Pons (tissue), 1 donor: ENCODE measurements at regions not wholly inside any gene's neighbourhood (a gene's known extent, or its start where the extent isn't known, plus 50 kb on each side); places are given as distances from the start of the nearest gene placed in this dataset.
"Not testable (repeated sequence)": the region's sequence is repeated elsewhere in the genome, so short reads cannot be mapped to it uniquely, and the experiment has no call there.

Experiments used
- DNase-seq: peaks from one replicate; pipeline ENCODE4 v3.0.0-alpha.2; 2016; ENCODE audit warnings: low spot score

- DNase-seq, result no peak
These were observed 50.7 kb upstream of the C12orf71 start for GRCh38 chr12:27133022-27133590.

- no peak for DNase-seq
These were observed 58.1 kb upstream of the C12orf71 start for GRCh38 chr12:27140478-27140969.

DNA sequence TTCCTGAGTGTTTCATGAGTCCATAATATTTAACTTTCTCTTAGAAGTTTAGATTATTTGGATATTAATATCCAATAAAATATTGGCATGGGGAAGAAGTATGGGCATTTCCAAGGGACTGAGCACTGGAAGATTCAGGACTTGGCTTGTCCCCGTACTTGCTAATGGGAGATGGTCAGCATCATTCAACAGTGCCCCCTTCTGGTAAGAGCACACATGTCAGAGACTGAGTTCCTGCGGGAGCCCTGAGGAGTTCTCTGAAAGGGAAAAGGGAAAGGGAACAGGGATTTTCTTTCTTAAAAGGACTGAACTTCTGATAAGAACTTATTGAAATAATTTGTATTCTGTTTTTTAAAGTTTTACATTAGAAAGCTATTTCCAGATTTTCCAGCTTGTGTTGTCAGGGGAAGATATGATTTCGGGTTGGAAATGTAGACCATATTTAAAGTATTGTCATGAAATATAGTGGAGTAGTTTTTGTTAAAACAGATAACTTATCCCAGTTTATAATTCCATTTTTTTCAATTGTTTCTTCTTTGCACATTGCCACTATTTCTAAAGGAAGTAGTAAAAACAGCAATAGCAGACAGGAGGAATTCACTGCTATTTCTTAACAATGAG is 59.8 kb upstream of the C12orf71 start:
- peak; percentile 81 for DNase-seq

DNA sequence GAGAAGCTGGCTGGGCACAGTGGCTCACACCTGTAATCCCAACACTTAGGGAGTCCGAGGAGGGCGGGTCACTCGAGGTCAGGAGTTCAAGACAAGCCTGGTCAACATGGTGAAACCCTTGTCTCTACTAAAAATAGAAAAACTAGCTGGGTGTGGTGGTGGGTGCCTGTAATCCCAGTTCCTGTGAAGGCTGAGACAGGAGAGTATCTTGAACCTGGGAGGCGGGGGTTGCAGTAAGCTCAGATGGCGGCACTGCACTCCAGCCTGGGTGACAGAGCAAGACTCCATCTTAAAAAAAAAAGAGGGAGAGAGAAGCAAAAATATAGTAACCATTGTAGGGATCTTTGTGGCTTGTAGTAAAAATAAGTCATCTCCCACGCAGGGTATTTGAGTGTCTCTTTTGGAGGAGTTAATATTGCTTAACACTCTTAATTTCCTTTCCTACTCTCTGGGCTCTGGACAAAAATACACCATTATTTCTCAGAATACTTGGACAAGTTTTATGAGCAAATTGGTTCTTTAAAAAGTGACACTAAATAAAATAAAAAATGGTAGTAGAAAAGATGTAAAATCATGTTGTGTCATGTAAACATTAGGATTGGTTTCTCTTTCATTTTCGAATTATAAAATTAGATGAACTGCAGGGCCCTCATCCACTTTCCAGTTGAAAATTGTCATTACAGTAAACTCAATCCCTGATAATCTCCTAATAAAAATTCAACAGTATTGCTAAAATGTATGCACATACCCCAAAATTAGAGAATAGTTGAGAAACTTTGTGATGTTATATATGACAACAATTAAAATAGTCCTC is 61.1 kb upstream of the C12orf71 start:
- DNase-seq, result no peak

- not testable (repeated sequence) for DNase-seq
These were observed 63.3 kb upstream of the C12orf71 start for GRCh38 chr12:27145725-27146124.

DNA sequence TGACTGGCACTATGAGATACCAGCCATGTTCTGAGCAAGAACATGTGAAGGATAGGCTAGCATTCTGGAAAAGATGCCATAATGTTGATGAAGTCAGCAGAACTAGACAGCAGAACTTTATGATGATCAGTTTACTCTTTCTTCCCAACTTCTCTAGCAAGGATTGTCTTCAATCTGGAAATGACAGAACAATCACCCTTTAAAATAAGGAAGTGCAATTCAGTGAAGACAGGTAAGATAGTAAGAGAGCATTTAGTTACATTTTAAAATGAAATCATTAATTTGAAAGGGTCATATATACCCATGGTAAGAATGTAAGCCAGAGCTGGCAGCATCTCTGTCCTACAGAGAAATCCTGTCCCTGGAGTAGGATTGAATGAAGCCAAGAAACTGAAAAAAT is 66.0 kb upstream of the C12orf71 start:
- no peak for DNase-seq

DNA sequence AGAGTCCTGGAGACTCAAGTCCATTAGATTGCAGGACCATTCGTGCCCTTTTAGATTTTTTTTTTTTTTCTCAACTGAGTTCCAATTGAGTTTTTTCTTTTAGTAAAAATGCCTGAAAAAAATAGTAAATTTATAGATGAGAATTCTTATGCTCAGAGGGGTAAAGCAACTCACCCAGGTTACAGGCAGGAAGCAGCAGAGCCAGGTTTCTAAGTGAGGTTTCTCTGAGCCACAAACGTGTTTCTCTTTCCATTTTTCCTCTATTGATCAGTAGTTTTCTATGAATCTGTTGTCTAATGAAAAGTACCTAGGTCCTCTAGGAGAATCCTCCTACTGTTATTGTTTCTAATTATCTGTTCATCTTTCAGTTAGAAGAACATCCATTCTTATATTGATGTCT is 66.4 kb upstream of the C12orf71 start:
- no peak for DNase-seq

DNA sequence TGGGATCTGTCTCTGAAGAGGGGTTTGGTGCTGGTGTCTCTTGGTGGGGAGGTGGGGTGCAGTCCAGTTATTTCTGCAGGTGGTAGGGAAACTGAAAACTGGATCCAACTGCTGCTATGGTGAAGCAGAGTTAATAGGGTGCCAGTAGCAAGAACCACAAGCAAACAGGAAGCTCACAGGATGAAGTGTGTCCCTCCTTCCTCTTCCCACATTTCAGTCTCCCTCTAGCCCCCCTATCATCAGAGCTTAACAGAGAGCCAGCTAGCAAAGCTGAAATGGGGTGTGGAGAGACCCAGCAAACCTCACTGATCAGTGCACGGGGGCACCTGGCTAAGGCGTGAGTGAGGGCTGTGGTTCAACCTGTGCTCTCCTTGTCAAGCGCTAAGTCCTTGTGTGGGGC is 69.1 kb upstream of the C12orf71 start:
- no peak for DNase-seq

DNA sequence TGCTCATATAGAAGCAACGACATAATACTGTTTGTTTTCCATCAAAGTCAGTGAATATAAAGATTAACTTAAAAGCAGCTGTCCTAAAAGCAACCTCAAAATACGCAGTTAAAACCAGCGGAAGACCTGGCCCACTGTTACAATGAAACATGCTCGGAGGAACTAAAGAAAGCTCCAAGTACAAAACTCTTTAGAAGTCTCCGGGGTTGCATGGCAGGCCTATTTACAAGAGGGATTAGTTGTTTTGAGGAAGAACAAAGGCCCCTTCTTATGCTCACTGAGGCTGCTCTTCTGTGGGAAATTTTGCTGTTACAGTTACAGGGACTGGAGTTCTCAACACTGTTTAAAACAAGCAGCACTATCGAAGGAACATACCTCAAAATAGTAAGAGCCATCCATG is 75.9 kb upstream of the C12orf71 start:
- DNase-seq, result peak; percentile 42

DNA sequence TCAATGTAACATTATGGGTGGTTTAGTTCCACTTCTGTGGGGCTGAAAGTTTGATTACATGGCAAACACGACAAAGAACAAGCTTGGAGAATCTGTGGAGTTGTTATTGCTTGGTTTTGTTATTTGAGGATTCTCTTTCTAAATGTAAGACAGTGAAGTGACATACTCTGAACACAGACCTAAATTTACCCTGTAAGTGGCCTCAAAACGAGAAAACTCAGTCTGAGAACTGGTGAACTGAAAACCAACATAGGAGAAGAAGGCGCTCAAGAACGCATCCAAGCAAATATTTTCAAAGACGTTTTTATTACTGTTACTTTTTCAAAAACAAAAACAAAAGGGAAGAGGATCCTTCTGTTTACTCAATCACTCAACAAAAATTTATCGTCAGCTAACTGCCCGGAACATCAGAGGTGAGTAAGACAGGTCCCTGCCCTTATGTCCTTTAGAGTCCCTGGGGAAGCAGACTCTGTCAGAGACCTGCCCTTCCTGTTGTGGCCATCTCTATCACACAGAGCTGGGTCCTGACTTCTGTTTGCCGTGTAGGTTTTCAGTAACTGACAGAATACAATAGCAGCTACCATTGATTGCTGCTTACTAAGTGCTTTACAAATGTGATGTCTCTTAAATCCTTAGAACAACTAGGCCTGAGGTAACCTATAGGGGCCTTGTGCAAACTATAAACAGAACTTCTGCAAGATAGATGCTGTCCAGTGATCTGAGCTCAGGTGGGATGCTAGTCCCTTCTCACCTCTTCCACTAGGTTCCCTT is 79.3 kb upstream of the C12orf71 start:
- DNase-seq, result no peak

GRCh38 chr12:27162229-27162537 is 79.8 kb upstream of the C12orf71 start:
- no peak for DNase-seq

DNA sequence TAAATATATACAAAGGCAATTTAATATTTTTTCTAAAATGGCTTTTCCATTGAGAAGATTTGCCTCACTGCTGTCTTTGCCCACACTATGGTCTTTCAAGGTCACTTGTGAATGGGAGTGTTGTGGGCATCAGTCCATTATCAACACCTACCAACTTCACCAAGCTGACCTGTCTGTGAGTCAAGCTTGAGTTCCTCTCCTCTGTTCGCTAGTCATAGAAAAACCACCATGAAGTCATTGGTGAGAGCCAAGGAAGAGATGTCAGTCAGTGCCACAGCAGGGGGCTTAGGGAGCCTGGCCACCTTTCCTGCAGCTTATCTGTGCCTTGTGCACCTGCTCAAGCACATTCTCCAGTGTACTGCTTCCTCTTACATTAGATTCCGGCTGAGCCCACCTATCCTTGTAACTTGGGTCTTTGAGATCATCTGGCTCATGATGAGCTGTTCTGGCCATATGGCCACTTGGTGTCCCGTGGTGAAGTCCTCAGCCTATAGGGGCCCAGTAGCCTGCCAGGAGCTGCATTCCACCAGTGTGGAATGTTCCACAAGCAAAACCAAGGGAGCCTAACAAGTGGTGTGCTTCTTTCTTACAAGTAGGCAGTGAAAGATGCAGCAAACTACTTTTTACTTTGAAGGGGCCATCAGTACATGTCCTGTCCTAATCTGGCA is 80.8 kb upstream of the C12orf71 start:
- DNase-seq, result no peak

DNA sequence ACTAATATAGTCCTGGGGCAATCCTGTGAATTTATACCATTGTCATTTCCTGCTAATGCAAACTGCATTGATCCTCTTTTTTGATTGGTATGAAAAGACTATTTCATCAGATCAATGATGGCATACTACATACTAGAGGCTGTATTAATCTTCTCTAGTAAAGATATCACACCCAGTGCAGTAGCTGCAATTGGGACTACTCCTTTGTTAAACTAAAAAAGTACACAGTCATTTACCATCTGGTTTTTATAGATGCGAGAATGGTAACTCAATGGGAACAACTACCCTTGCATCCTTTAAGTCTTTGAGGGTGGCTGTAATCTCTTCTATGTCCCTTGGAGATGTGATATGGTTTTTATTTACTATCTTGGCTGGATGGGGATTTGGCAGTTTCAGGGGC is 80.2 kb upstream of the STK38L start:
- no peak for DNase-seq

DNA sequence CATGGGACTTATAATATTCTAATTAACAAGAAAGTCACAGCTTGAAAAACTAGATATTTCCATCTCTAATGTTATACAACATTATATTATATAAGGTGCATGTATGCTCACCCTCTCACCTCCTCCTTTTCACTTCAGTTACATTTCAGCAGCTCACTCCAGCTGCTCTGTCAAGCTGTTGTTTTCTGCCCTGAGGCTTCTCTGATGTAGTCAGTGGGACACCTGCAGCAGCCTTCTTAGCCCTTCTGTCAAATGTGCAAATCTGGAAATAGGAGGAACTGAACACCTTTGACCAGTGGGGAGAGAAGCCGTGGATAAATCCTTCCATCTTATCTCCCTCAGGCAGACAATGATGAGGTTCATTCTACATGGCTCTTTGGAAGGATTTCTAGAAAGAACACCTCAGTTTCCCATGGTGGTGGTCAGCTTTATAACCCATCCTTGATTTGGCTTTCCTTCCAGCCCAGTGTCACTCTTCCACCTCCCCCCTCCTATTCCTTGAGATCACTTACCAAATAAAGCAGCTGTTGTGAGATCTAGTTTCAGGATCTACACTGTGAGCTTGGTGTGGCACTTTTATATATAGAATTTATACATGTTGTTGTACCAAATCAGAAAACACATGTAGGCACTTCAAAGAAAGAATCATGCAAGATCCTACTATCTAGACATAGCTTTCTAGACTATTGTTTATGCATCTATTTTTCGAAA is 79.6 kb upstream of the STK38L start:
- no peak for DNase-seq

GRCh38 chr12:27165958-27166357 is 78.1 kb upstream of the STK38L start:
- DNase-seq, result not testable (repeated sequence)

- not testable (repeated sequence) for DNase-seq
These were observed 72.6 kb upstream of the STK38L start for GRCh38 chr12:27171494-27171893.

DNA sequence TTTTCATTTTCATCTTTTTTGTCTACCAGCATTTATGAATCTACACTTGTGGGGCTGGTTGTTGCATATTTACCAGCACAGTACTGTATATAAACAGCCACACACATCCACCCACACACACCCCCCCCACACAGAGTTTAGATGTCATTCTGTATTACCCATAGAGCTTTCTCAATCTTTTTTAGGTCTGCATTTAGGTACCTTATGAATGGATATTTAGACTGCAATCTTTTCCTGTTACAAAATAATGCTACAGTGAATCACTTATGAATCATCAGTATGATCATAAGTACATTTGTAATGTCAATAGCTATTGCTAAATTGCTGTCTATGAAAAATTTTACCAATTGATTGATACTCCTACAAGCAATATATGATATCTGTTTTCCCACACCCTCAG is 67.3 kb upstream of the STK38L start:
- no peak for DNase-seq

- no peak for DNase-seq
These were observed 66.4 kb upstream of the STK38L start for GRCh38 chr12:27177706-27178105.

DNA sequence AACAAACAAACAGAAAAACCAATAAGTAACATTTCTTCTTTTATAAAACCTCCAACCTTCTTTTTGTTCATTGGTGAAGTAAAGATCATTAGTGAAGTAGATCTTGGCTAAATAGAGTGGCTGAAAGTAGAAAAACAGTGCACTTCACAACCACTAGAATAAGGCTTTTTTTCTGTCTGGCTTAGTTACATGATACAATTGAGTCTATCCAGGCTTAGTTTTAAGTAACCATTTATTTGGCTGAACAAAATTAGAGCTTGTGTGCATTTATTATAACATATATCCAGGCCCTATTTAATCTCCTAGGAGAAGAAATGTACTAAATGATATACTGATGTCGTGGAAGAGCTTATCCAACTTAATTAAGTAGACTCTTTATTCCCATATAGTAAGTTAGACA is 65.8 kb upstream of the STK38L start:
- no peak for DNase-seq

DNA sequence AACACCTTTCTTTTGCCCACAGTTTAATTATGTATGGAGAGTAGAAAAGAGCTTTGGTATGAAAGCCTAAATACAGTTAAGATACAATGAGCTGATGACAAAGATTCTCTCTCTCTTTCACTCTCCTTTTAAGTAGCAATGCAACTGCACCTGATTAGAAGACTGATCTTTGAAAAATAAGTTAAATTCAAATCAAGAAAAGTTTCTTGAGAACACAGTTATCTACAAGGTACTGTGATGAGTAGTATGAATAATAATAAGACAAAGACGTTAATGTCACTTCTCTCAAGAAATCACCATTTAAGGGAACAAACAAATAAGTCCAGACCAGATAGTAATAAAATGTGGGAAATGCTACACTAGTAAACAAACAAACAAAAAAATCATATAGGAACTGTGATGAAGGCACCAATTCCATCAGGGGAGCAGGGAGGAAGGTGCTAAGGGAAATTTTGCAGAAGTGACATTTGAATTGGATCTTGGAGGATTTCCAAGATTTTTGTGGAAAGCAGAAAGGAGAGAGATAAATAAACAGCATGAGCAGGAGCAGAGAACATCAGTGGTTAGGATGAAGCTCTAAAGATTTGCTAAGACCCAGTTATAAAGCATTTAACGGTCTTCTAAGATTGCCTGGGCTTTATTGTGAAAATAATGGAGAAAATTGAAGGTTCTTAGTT is 65.2 kb upstream of the STK38L start:
- no peak for DNase-seq
